ENCODE measurements at regions not wholly inside any gene's neighbourhood (a gene's known extent, or its start where the extent isn't known, plus 50 kb on each side); places are given as distances from the start of the nearest gene placed in this dataset.

GRCh38 chr2:193861557-193861956 is 1666.8 kb upstream of the TMEFF2 start:
- Histone ChIP-seq H3K27me3 (ENCODE audit: low read length) (no peaks in the 10 kb centered on the region), H3K9me3 (ENCODE audit: low read length) (no peaks in the 10 kb centered on the region), H3K36me3 (ENCODE audit: low read depth, low read length) (no peaks in the 10 kb centered on the region), H3K79me2 (ENCODE audit: low read length) (no peaks in the 10 kb centered on the region), H4K20me1 (ENCODE audit: low read length) (no peaks in the 10 kb centered on the region), H2AFZ (ENCODE audit: low read length) (no peak overlapping the region), H3F3A (ENCODE audit: low read length, unreplicated experiment) (no peaks in the 10 kb centered on the region), H3K9ac (ENCODE audit: low read length) (no peak overlapping the region), H3K9me2 (replicated peaks; ENCODE audit: low read length) (no peaks in the 10 kb centered on the region), H3K27ac (ENCODE audit: low read length) (no peak overlapping the region), H3K4me1 (ENCODE audit: insufficient read depth, low read length) (no peaks in the 10 kb centered on the region), H3K4me2 (ENCODE audit: low read length) (no peak overlapping the region), H3K4me3 (ENCODE audit: low read length) (no peak overlapping the region)
- no peak for TF ChIP-seq EZH2phosphoT487 (IDR thresholded peaks at IDR 0.05; ENCODE audit: borderline replicate concordance, low read length)
- TF ChIP-seq CTCF (conservative IDR thresholded peaks at IDR 0.05; ENCODE audit: low read depth, low read length), result peak; percentile 47; the same call in 1 of the 2 replicates
- ATAC-seq, result no peak
- BruUV-seq (replicated peaks), result no TSS peak
- intact Hi-C loops (cut with micrococcal nuclease), result no loop called here
- no peak for DNase-seq
- CTCF ChIA-PET, result interaction anchor here (0.7 kb wide), 1 partner anchor 84 kb away, joined by 4 read pairs; no protein-coding TSS in a partner anchor
- POLR2A ChIA-PET (ENCODE audit: unreplicated experiment), result no interaction called here

- Histone ChIP-seq H3K9me3 (ENCODE audit: low read length) (no peaks in the 10 kb centered on the region), H2AFZ (ENCODE audit: low read length) (no peak overlapping the region), H3K9me2 (replicated peaks; ENCODE audit: low read length) (no peaks in the 10 kb centered on the region), H3K4me3 (ENCODE audit: low read length) (no peak overlapping the region), H3K27me3 (ENCODE audit: low read length) (no peaks in the 10 kb centered on the region), H3K9ac (ENCODE audit: low read length) (no peak overlapping the region), H3K36me3 (ENCODE audit: low read depth, low read length) (no peaks in the 10 kb centered on the region), H4K20me1 (ENCODE audit: low read length) (no peaks in the 10 kb centered on the region), H3K27ac (ENCODE audit: low read length) (no peak overlapping the region), H3K79me2 (ENCODE audit: low read length) (no peaks in the 10 kb centered on the region), H3F3A (ENCODE audit: low read length, unreplicated experiment) (no peaks in the 10 kb centered on the region), H3K4me1 (ENCODE audit: insufficient read depth, low read length) (peaks cover 30% of the 10 kb centered on the region), H3K4me2 (ENCODE audit: low read length) (no peak overlapping the region)
- intact Hi-C loops (cut with micrococcal nuclease), result loop anchor here (5.0 kb wide), 2 partner anchors 114 to 1469 kb away; no protein-coding TSS in a partner anchor
- POLR2A ChIA-PET (ENCODE audit: unreplicated experiment), result no interaction called here
- BruUV-seq (replicated peaks), result no TSS peak
- TF ChIP-seq EZH2phosphoT487 (IDR thresholded peaks at IDR 0.05; ENCODE audit: borderline replicate concordance, low read length) (no peak), CTCF (conservative IDR thresholded peaks at IDR 0.05; ENCODE audit: low read depth, low read length) (no peak), EZH2 (IDR thresholded peaks at IDR 0.05; ENCODE audit: low read length, unreplicated experiment) (no peak)
- DNase-seq (peak; percentile 16), ATAC-seq (no peak; the same call in 1 of the 2 replicates)
- CTCF ChIA-PET, result no interaction called here
Measured at GRCh38 chr2:193847991-193848390, 1653.3 kb upstream of the TMEFF2 start.

- TF ChIP-seq EZH2 (IDR thresholded peaks at IDR 0.05; ENCODE audit: low read length, unreplicated experiment), result no peak
- TF ChIP-seq CTCF (conservative IDR thresholded peaks at IDR 0.05; ENCODE audit: low read depth, low read length), result no peak
- no peak for TF ChIP-seq EZH2phosphoT487 (IDR thresholded peaks at IDR 0.05; ENCODE audit: borderline replicate concordance, low read length)
- Histone ChIP-seq H3F3A (ENCODE audit: low read length, unreplicated experiment) (no peaks in the 10 kb centered on the region), H3K4me1 (ENCODE audit: insufficient read depth, low read length) (peaks cover 29% of the 10 kb centered on the region), H3K36me3 (ENCODE audit: low read depth, low read length) (no peaks in the 10 kb centered on the region), H2AFZ (ENCODE audit: low read length) (0 out of 2 replicates have a peak overlapping the region, but pooled peaks have one; percentile 5), H3K4me3 (ENCODE audit: low read length) (no peak overlapping the region), H3K9me3 (ENCODE audit: low read length) (no peaks in the 10 kb centered on the region), H4K20me1 (ENCODE audit: low read length) (no peaks in the 10 kb centered on the region), H3K9me2 (replicated peaks; ENCODE audit: low read length) (no peaks in the 10 kb centered on the region), H3K27ac (ENCODE audit: low read length) (peak overlapping the region; percentile 46), H3K4me2 (ENCODE audit: low read length) (0 out of 2 replicates have a peak overlapping the region, but pooled peaks have one; percentile 14), H3K27me3 (ENCODE audit: low read length) (no peaks in the 10 kb centered on the region), H3K9ac (ENCODE audit: low read length) (no peak overlapping the region; the same call in 1 of the 2 replicates), H3K79me2 (ENCODE audit: low read length) (no peaks in the 10 kb centered on the region)
- ChIA-PET POLR2A (ENCODE audit: unreplicated experiment) (no interaction called here), CTCF (no interaction called here)
- ATAC-seq, result peak; percentile 14; the same call in 1 of the 2 replicates
- no TSS peak for BruUV-seq (replicated peaks)
- intact Hi-C loops (cut with micrococcal nuclease), result loop anchor here (5.0 kb wide), 2 partner anchors 115 to 1470 kb away; no protein-coding TSS in a partner anchor
- peak; percentile 58 for DNase-seq
Measured at GRCh38 chr2:193847130-193847529, 1652.4 kb upstream of the TMEFF2 start.
